ENCODE measurements at regions not wholly inside any gene's neighbourhood (a gene's known extent, or its start where the extent isn't known, plus 50 kb on each side); places are given as distances from the start of the nearest gene placed in this dataset.

DNA sequence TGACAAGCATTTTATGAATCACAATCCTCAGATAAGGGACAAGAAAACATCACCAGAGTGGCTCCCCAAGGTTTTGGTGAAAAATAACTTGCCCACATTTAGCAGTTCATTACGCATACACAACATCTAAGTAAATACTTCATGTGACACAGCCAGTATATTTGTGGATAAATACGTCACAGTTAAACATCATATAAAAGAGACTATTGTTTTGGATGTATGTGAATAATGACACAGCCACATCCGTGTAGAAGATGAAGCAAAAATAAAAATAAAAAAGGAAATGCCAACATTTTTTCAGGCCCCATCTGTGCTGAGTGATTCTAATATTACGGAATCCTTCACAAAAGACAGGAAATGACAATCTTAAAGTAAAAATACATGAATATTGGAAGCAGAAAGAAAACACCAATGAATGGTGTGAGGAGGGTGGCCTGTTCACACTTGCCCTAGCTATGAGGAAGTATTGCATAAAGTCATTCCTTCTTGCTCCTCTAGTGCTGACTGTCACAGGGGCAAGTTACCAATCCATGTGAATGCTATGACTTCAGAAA lies 457.1 kb downstream of the KLF12 start:
- no peak for DNase-seq (ENCODE audit: low spot score)
- Histone ChIP-seq H2AFZ (ENCODE audit: low read length) (no peak overlapping the region), H4K20me1 (ENCODE audit: insufficient read depth, low read length) (no peaks in the 10 kb centered on the region), H3K9me3 (ENCODE audit: low read length) (no peaks in the 10 kb centered on the region), H3K4me2 (ENCODE audit: low read length) (no peak overlapping the region), H3K79me2 (ENCODE audit: insufficient read depth, low read depth, low read length) (no peaks in the 10 kb centered on the region), H3K36me3 (ENCODE audit: insufficient read depth, low read length) (no peaks in the 10 kb centered on the region), H3K4me1 (ENCODE audit: insufficient read depth, low read length, poor library complexity, severe bottlenecking) (no peaks in the 10 kb centered on the region), H3K9me2 (ENCODE audit: insufficient read depth, low read length) (no peaks in the 10 kb centered on the region), H3K4me3 (ENCODE audit: low read depth, low read length, poor library complexity, severe bottlenecking) (no peak overlapping the region), H3K27ac (ENCODE audit: low read depth, low read length, poor library complexity, severe bottlenecking) (no peak overlapping the region)
- BruUV-seq (replicated peaks): no TSS peak
- ChIA-PET CTCF (ENCODE audit: unreplicated experiment) (no interaction called here), POLR2A (no interaction called here)
- intact Hi-C loops (cut with micrococcal nuclease; ENCODE audit: unreplicated experiment): no loop called here
- TF ChIP-seq, protein P1, sequence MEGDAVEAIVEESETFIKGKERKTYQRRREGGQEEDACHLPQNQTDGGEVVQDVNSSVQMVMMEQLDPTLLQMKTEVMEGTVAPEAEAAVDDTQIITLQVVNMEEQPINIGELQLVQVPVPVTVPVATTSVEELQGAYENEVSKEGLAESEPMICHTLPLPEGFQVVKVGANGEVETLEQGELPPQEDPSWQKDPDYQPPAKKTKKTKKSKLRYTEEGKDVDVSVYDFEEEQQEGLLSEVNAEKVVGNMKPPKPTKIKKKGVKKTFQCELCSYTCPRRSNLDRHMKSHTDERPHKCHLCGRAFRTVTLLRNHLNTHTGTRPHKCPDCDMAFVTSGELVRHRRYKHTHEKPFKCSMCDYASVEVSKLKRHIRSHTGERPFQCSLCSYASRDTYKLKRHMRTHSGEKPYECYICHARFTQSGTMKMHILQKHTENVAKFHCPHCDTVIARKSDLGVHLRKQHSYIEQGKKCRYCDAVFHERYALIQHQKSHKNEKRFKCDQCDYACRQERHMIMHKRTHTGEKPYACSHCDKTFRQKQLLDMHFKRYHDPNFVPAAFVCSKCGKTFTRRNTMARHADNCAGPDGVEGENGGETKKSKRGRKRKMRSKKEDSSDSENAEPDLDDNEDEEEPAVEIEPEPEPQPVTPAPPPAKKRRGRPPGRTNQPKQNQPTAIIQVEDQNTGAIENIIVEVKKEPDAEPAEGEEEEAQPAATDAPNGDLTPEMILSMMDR (conservative IDR thresholded peaks at IDR 0.05; ENCODE audit: low read length): no peak
- no peak for TF ChIP-seq EZH2phosphoT487 (IDR thresholded peaks at IDR 0.05; ENCODE audit: borderline replicate concordance, low read depth, low read length)

DNA sequence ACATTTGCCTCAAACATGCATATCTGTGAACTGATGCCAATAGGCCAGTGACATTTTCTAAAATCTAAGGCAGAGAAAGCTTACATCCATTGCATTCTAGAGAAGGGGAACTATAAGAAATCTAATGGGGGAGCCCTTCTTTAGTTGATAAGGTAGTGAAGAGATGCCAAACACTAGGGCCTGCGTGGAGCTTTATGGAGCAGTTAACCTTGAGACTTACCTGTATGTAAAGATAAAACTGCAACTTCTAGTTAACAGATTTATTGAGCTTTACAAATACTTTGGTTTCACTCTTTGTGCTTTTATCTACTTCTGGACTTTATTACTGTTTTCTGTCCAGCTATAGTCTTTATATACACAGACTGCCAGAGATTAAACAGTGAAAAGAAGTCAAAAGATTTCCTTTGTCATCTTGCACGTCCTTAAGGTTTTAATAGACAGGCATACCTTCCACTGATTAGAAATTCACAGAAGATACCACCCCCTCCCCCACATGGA lies 457.6 kb downstream of the KLF12 start:
- no peak for TF ChIP-seq EZH2phosphoT487 (IDR thresholded peaks at IDR 0.05; ENCODE audit: borderline replicate concordance, low read depth, low read length)
- TF ChIP-seq, protein P1 (conservative IDR thresholded peaks at IDR 0.05; ENCODE audit: low read length): no peak

DNA sequence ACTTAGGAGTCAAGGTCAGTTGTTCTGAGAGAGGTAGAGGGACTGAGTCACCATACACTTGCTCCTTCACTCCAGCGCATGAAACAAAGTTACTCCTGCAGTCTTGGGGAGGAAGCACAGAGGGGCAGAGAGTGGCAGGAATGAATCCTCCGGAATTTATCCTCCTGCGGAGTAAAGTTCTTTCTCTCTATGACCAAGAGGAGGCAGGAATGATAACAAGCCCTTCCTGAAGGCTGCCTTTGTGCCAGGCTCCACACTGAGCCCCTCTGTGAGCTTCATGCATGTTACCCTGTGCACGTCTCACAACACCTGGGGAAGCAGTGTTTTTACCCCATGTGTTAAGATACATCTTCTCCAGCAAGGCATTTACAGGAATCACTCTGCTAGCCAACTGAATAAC lies 458.4 kb downstream of the KLF12 start:
- Histone ChIP-seq H4K20me1 (ENCODE audit: insufficient read depth, low read length) (no peaks in the 10 kb centered on the region), H3K4me3 (ENCODE audit: low read depth, low read length, poor library complexity, severe bottlenecking) (no peak overlapping the region), H3K9me3 (ENCODE audit: low read length) (no peaks in the 10 kb centered on the region), H3K4me2 (ENCODE audit: low read length) (no peak overlapping the region), H3K79me2 (ENCODE audit: insufficient read depth, low read depth, low read length) (no peaks in the 10 kb centered on the region), H3K27ac (ENCODE audit: low read depth, low read length, poor library complexity, severe bottlenecking) (no peak overlapping the region), H3K36me3 (ENCODE audit: insufficient read depth, low read length) (no peaks in the 10 kb centered on the region), H2AFZ (ENCODE audit: low read length) (no peak overlapping the region), H3K4me1 (ENCODE audit: insufficient read depth, low read length, poor library complexity, severe bottlenecking) (no peaks in the 10 kb centered on the region), H3K9me2 (ENCODE audit: insufficient read depth, low read length) (no peaks in the 10 kb centered on the region)
- POLR2A ChIA-PET: no interaction called here
- CTCF ChIA-PET (ENCODE audit: unreplicated experiment): no interaction called here
- no TSS peak for BruUV-seq (replicated peaks)
- intact Hi-C loops (cut with micrococcal nuclease; ENCODE audit: unreplicated experiment): no loop called here
- no peak for DNase-seq (ENCODE audit: low spot score)
- TF ChIP-seq, protein P1 (conservative IDR thresholded peaks at IDR 0.05; ENCODE audit: low read length): no peak
- no peak for TF ChIP-seq EZH2phosphoT487 (IDR thresholded peaks at IDR 0.05; ENCODE audit: borderline replicate concordance, low read depth, low read length)

More for the DNA sequence above, 457.6 kb downstream of the KLF12 start:
- no peak for DNase-seq (ENCODE audit: low spot score)
- Histone ChIP-seq H3K36me3 (ENCODE audit: insufficient read depth, low read length) (no peaks in the 10 kb centered on the region), H3K4me2 (ENCODE audit: low read length) (no peak overlapping the region), H4K20me1 (ENCODE audit: insufficient read depth, low read length) (no peaks in the 10 kb centered on the region), H3K9me3 (ENCODE audit: low read length) (no peaks in the 10 kb centered on the region), H3K4me1 (ENCODE audit: insufficient read depth, low read length, poor library complexity, severe bottlenecking) (no peaks in the 10 kb centered on the region), H3K27ac (ENCODE audit: low read depth, low read length, poor library complexity, severe bottlenecking) (no peak overlapping the region), H2AFZ (ENCODE audit: low read length) (no peak overlapping the region), H3K79me2 (ENCODE audit: insufficient read depth, low read depth, low read length) (no peaks in the 10 kb centered on the region), H3K9me2 (ENCODE audit: insufficient read depth, low read length) (no peaks in the 10 kb centered on the region), H3K4me3 (ENCODE audit: low read depth, low read length, poor library complexity, severe bottlenecking) (no peak overlapping the region)
- ChIA-PET CTCF (ENCODE audit: unreplicated experiment) (no interaction called here), POLR2A (no interaction called here)
- intact Hi-C loops (cut with micrococcal nuclease; ENCODE audit: unreplicated experiment): no loop called here
- no TSS peak for BruUV-seq (replicated peaks)
